IPS-15b (cell line): ENCODE measurements at regions not wholly inside any gene's neighbourhood (a gene's known extent, or its start where the extent isn't known, plus 50 kb on each side); places are given as distances from the start of the nearest gene placed in this dataset.

Experiments
- H3K27me3 ChIP-seq: one replicate; pipeline ENCODE4 v1.6.1; 2013; ENCODE audit warnings: low read length; ENCODE audit not compliant: control insufficient read depth, insufficient read depth
- H3K36me3 ChIP-seq: one replicate; pipeline ENCODE4 v1.6.1; 2013; ENCODE audit warnings: low read length; ENCODE audit not compliant: control insufficient read depth, insufficient read depth
- H3K4me1 ChIP-seq: one replicate; pipeline ENCODE4 v1.6.1; 2013; ENCODE audit warnings: mild to moderate bottlenecking, low read length; ENCODE audit not compliant: control insufficient read depth, insufficient read depth
- H3K4me3 ChIP-seq: one replicate; pipeline ENCODE4 v1.5.1; 2013; ENCODE audit warnings: low read depth, low read length
- H3K9ac ChIP-seq: one replicate; pipeline ENCODE4 v1.6.1; 2013; ENCODE audit warnings: low read depth, mild to moderate bottlenecking, low read length
- H3K9me3 ChIP-seq: one replicate; pipeline ENCODE4 v1.6.1; 2013; ENCODE audit warnings: mild to moderate bottlenecking, low read length; ENCODE audit not compliant: control insufficient read depth, insufficient read depth

- no peaks in the 10 kb centered on the region for H3K4me1 ChIP-seq
- H3K9me3 ChIP-seq, result no peaks in the 10 kb centered on the region
- H3K36me3 ChIP-seq, result no peaks in the 10 kb centered on the region
- no peak overlapping the region for H3K9ac ChIP-seq
- H3K27me3 ChIP-seq, result no peaks in the 10 kb centered on the region
- no peak overlapping the region for H3K4me3 ChIP-seq
These were observed 608.4 kb upstream of the PITX2 start for GRCh38 chr4:111231281-111231680.

GRCh38 chr4:111234939-111235338 lies 612.1 kb upstream of the PITX2 start:
- Histone ChIP-seq H3K4me3 (no peak overlapping the region), H3K4me1 (no peaks in the 10 kb centered on the region), H3K9me3 (no peaks in the 10 kb centered on the region), H3K27me3 (no peaks in the 10 kb centered on the region), H3K9ac (no peak overlapping the region), H3K36me3 (no peaks in the 10 kb centered on the region)

DNA sequence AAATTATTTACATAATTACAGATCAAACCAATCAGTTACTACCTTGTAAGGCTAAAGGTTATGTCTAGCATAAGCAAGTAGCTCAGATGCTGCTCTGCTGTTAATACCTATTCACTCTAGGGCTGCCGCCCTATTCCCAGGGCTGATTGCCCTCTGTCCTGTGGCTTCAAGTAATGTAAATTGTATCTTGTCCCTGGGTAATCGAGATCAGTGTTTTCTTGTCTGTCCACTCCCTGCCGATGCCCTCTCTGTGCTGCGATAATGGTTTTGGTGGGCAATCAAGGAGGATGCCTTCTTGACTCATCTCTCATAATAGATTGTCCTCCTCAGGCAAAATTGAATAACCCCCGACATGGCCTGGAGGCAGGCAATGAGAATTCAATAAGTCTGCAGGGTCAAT lies 641.0 kb upstream of the PITX2 start:
- Histone ChIP-seq H3K4me1 (no peaks in the 10 kb centered on the region), H3K4me3 (no peak overlapping the region), H3K9ac (no peak overlapping the region), H3K36me3 (no peaks in the 10 kb centered on the region), H3K27me3 (no peaks in the 10 kb centered on the region), H3K9me3 (no peaks in the 10 kb centered on the region)

DNA sequence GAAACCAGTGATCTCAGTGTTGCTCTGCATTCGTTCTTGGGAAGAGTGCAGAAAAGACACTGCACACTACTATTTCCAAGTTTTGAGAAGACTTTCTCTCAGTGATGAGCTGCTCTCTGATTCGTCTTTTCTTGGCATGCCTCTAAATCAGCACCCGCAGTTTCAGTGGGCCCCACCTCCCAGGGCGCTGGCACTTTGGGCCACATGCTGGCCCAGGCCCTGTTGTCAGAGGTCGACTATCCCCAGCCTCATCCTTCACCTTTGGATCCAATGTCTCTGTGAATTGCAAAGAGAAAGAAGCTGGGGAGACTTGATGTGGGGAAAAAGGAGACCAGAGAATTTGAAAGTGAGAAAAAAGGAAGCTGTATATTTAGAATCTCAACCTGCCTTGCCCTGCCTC lies 644.1 kb upstream of the PITX2 start:
- no peaks in the 10 kb centered on the region for H3K36me3 ChIP-seq
- no peak overlapping the region for H3K9ac ChIP-seq
- H3K9me3 ChIP-seq, result no peaks in the 10 kb centered on the region
- no peaks in the 10 kb centered on the region for H3K4me1 ChIP-seq
- no peaks in the 10 kb centered on the region for H3K27me3 ChIP-seq
- no peak overlapping the region for H3K4me3 ChIP-seq

- Histone ChIP-seq H3K9ac (no peak overlapping the region), H3K27me3 (no peaks in the 10 kb centered on the region), H3K9me3 (no peaks in the 10 kb centered on the region), H3K4me3 (no peak overlapping the region), H3K36me3 (no peaks in the 10 kb centered on the region), H3K4me1 (no peaks in the 10 kb centered on the region)
These were observed 644.9 kb upstream of the PITX2 start for GRCh38 chr4:111267786-111268185.

- H3K27me3 ChIP-seq, result no peaks in the 10 kb centered on the region
- no peak overlapping the region for H3K4me3 ChIP-seq
- no peak overlapping the region for H3K9ac ChIP-seq
- no peaks in the 10 kb centered on the region for H3K9me3 ChIP-seq
- H3K4me1 ChIP-seq, result no peaks in the 10 kb centered on the region
- H3K36me3 ChIP-seq, result no peaks in the 10 kb centered on the region
These were observed 646.0 kb upstream of the PITX2 start for GRCh38 chr4:111268769-111269414.

- no peak overlapping the region for H3K4me3 ChIP-seq
- H3K9ac ChIP-seq, result no peak overlapping the region
- no peaks in the 10 kb centered on the region for H3K4me1 ChIP-seq
- H3K36me3 ChIP-seq, result no peaks in the 10 kb centered on the region
- no peaks in the 10 kb centered on the region for H3K9me3 ChIP-seq
- no peaks in the 10 kb centered on the region for H3K27me3 ChIP-seq
These were observed 646.6 kb upstream of the PITX2 start for GRCh38 chr4:111269439-111269838.

DNA sequence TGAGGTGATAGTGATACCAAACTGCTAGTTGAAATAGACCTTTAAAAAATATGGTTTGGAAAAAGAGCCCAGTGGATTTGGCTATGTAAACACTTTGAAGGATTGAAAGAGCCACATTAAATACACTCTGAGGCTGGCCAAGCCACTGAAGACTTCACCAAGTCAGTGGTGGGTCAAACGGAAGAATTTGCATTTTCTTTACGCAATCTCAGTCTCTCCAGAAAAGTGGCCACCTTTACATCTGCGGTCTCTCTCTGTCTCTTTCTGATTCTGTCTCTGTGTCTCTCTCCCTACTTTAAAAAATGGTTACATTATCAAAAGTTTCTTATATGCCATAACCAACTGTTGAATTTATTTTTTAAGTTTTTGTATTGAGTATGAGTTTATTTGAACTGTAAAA lies 651.2 kb upstream of the PITX2 start:
- no peak overlapping the region for H3K9ac ChIP-seq
- no peak overlapping the region for H3K4me3 ChIP-seq
- no peaks in the 10 kb centered on the region for H3K36me3 ChIP-seq
- H3K4me1 ChIP-seq, result no peaks in the 10 kb centered on the region
- H3K9me3 ChIP-seq, result no peaks in the 10 kb centered on the region
- no peaks in the 10 kb centered on the region for H3K27me3 ChIP-seq

DNA sequence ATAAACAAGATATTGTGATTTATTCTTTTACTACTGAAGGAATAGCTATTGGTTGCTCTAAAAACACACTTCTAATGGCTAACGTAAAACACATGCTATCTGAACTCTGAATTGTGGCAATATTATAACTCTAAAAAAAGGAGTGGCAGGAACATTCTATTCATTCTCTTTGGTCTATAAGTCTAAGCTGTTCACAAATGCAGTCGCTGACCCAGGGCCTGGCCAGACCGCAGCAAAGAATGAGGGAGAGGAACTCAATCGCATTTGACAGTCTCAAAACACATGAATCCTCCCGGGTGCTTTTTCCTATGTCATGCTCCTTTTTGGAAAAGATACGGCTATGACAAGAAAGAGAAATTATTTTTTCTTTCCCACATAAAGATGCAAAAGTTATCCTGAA lies 651.6 kb upstream of the PITX2 start:
- H3K4me1 ChIP-seq, result no peaks in the 10 kb centered on the region
- H3K9me3 ChIP-seq, result no peaks in the 10 kb centered on the region
- no peak overlapping the region for H3K4me3 ChIP-seq
- no peak overlapping the region for H3K9ac ChIP-seq
- no peaks in the 10 kb centered on the region for H3K36me3 ChIP-seq
- no peaks in the 10 kb centered on the region for H3K27me3 ChIP-seq

DNA sequence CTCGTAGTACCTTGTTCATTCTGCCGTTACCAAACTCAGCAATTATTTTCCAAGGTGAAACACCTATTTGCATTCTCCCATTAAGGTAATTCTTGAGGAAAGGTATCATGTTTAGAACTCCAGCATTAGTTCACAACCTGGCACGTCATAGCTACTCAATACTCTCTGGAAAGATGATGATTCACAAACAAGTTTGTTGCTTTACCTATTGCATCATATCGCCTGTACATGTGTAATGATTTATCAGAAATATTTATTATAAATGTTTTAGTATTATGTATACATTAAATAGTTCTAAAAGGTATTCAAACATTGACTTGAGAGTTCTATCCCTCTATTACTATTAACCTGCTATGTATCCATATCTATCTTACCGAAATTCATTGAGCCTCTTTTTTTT lies 658.3 kb upstream of the PITX2 start:
- Histone ChIP-seq H3K9ac (no peak overlapping the region), H3K27me3 (no peaks in the 10 kb centered on the region), H3K4me3 (no peak overlapping the region), H3K4me1 (no peaks in the 10 kb centered on the region), H3K9me3 (no peaks in the 10 kb centered on the region), H3K36me3 (no peaks in the 10 kb centered on the region)

- no peak overlapping the region for H3K4me3 ChIP-seq
- H3K9ac ChIP-seq, result no peak overlapping the region
- no peaks in the 10 kb centered on the region for H3K36me3 ChIP-seq
- H3K27me3 ChIP-seq, result no peaks in the 10 kb centered on the region
- no peaks in the 10 kb centered on the region for H3K4me1 ChIP-seq
- no peaks in the 10 kb centered on the region for H3K9me3 ChIP-seq
These were observed 659.2 kb upstream of the PITX2 start for GRCh38 chr4:111282035-111282434.

GRCh38 chr4:111283066-111283677 lies 660.3 kb upstream of the PITX2 start:
- Histone ChIP-seq H3K36me3 (no peaks in the 10 kb centered on the region), H3K4me3 (no peak overlapping the region), H3K9ac (no peak overlapping the region), H3K9me3 (no peaks in the 10 kb centered on the region), H3K4me1 (no peaks in the 10 kb centered on the region), H3K27me3 (no peaks in the 10 kb centered on the region)
